Body of pancreas (tissue), 4 donors: ENCODE measurements at regions not wholly inside any gene's neighbourhood (a gene's known extent, or its start where the extent isn't known, plus 50 kb on each side); places are given as distances from the start of the nearest gene placed in this dataset.
"Not testable (repeated sequence)": the region's sequence is repeated elsewhere in the genome, so short reads cannot be mapped to it uniquely, and the experiment has no call there.

Experiments used
- ATAC-seq: fragments of 150-250 bp; one replicate; pipeline ENCODE4 v1.9.1; 2016
- DNase-seq, 4 donors: peaks; one replicate each; pipeline ENCODE4 v3.0.0-alpha.2; 2019
- H3K27ac ChIP-seq, 4 donors: fragments of 200-600 bp; sonication (generic); 1 replicate in 3 of 4; 2 replicates in 1 of 4; pipeline versions ENCODE4 v1.5.1 to v1.6.1; 2016 to 2019; ENCODE audit warnings: mild to moderate bottlenecking in 1 of 4, mixed read lengths in 1 of 4, moderate library complexity in 1 of 4
- H3K27me3 ChIP-seq, 2 donors: fragments of 200-600 bp; sonication (generic); one replicate each; pipeline ENCODE4 v1.6.0; 2016; ENCODE audit warnings: mild to moderate bottlenecking in 1 of 2
- H3K36me3 ChIP-seq, 2 donors: fragments of 200-600 bp; sonication (generic); replicated peaks in 1 of 2; 2 replicates each; pipeline ENCODE4 v1.5.1; 2016; ENCODE audit warnings: low read depth in 2 of 2; ENCODE audit not compliant: insufficient read depth in 1 of 2
- H3K4me1 ChIP-seq: fragments of 200-600 bp; sonication (generic); one replicate; pipeline ENCODE4 v1.6.0; 2016
- H3K4me3 ChIP-seq, 2 donors: fragments of 200-600 bp; sonication (generic); 1 replicate in 1 of 2; 2 replicates in 1 of 2; pipeline ENCODE4 v1.5.1; 2016 to 2019
- H3K9me3 ChIP-seq, 3 donors: fragments of 200-600 bp; sonication (generic); 1 replicate in 2 of 3; 2 replicates in 1 of 3; pipeline ENCODE4 v1.5.1; 2016
- CTCF ChIP-seq, 7 experiments: fragments of 450-650 bp in 4 of 7; fragments of 200-600 bp in 3 of 7; sonication (generic) in 3 of 7; IDR thresholded peaks; one replicate each; pipeline ENCODE4 v1.5.1; 2016 to 2019; ENCODE audit warnings: antibody characterized with exemption in 7 of 7
- POLR2A ChIP-seq, 3 donors: fragments of 450-650 bp; IDR thresholded peaks; one replicate each; pipeline ENCODE4 v1.6.1; 2016; ENCODE audit warnings: antibody characterized with exemption in 3 of 3, mild to moderate bottlenecking in 2 of 3
- WGBS, 2 donors: methylation state at CpG; one replicate each; pipeline ENCODE4 v1.1.5; 2017; 5-methylcytosine and 5-hydroxymethylcytosine counted together
- intact Hi-C: fragments of 100-400 bp; cut with DNase I; formaldehyde crosslinking; loops from one replicate; pipeline ENCODE4 v1.15.1; 2023

GRCh38 chr5:38692346-38692745 lies 135.9 kb upstream of the LIFR start:
- intact Hi-C loops: no loop called here
- Histone ChIP-seq H3K27me3 (no peaks in the 10 kb centered on the region), H3K27ac (no peak overlapping the region), H3K9me3 (no peaks in the 10 kb centered on the region), H3K4me1 (no peaks in the 10 kb centered on the region), H3K36me3 (no peaks in the 10 kb centered on the region), H3K4me3 (no peak overlapping the region)
- DNase-seq (no peak), ATAC-seq (no peak)
- whole genome bisulfite sequencing, 2 donors: 78 to 82% methylated on average over 4 of the region's 4 CpGs
- no peak for TF ChIP-seq CTCF (IDR thresholded peaks at IDR 0.05)
- no peak for TF ChIP-seq POLR2A (IDR thresholded peaks at IDR 0.05)

- Histone ChIP-seq H3K27me3 (no peaks in the 10 kb centered on the region), H3K27ac (no peak overlapping the region)
Observed at GRCh38 chr5:38692781-38693527, 136.5 kb upstream of the LIFR start.

GRCh38 chr5:38695021-38695958 lies 138.8 kb upstream of the LIFR start:
- 56 to 68% methylated on average over 9 of the region's 9 CpGs for WGBS, 2 donors
- no peak for DNase-seq
- intact Hi-C loops: no loop called here
- TF ChIP-seq CTCF (IDR thresholded peaks at IDR 0.05): no peak
- TF ChIP-seq POLR2A (IDR thresholded peaks at IDR 0.05): no peak
- ATAC-seq: no peak
- Histone ChIP-seq H3K36me3 (no peaks in the 10 kb centered on the region), H3K27ac (no peak overlapping the region), H3K9me3 (no peaks in the 10 kb centered on the region), H3K4me1 (no peaks in the 10 kb centered on the region), H3K4me3 (no peak overlapping the region), H3K27me3 (no peaks in the 10 kb centered on the region)

More at GRCh38 chr5:38692781-38693527, 136.5 kb upstream of the LIFR start:
- ATAC-seq: no peak
- TF ChIP-seq CTCF (IDR thresholded peaks at IDR 0.05) (no peak), POLR2A (IDR thresholded peaks at IDR 0.05) (no peak)
- Histone ChIP-seq H3K4me1 (no peaks in the 10 kb centered on the region), H3K9me3 (no peaks in the 10 kb centered on the region), H3K4me3 (no peak overlapping the region), H3K36me3 (no peaks in the 10 kb centered on the region)
- no peak for DNase-seq
- intact Hi-C loops: no loop called here
- WGBS, 2 donors: 69 to 70% methylated on average over 6 of the region's 6 CpGs

- no peaks in the 10 kb centered on the region for H3K9me3 ChIP-seq
- no peaks in the 10 kb centered on the region for H3K27me3 ChIP-seq
- no peak overlapping the region for H3K27ac ChIP-seq
- H3K36me3 ChIP-seq: no peaks in the 10 kb centered on the region
- intact Hi-C loops: no loop called here
- ATAC-seq (no peak), DNase-seq (no peak)
- H3K4me1 ChIP-seq: no peaks in the 10 kb centered on the region
- TF ChIP-seq CTCF (IDR thresholded peaks at IDR 0.05): no peak
- no peak overlapping the region for H3K4me3 ChIP-seq
Observed at GRCh38 chr5:38697013-38697412, 140.6 kb upstream of the LIFR start.

GRCh38 chr5:38705529-38705928 lies 140.3 kb upstream of the OSMR start:
- H3K27ac ChIP-seq, intact Hi-C loops, ATAC-seq, H3K4me1 ChIP-seq, H3K36me3 ChIP-seq, H3K27me3 ChIP-seq, DNase-seq, H3K4me3 ChIP-seq, H3K9me3 ChIP-seq: not testable (repeated sequence)
- WGBS, 2 donors: 83 to 84% methylated on average over 4 of the region's 4 CpGs
